Glomerular visceral epithelial cell (primary cell): ENCODE measurements at regions not wholly inside any gene's neighbourhood (a gene's known extent, or its start where the extent isn't known, plus 50 kb on each side); places are given as distances from the start of the nearest gene placed in this dataset.
"Not testable (repeated sequence)": the region's sequence is repeated elsewhere in the genome, so short reads cannot be mapped to it uniquely, and the experiment has no call there.

Source experiments
- DNase-seq: peaks from one replicate; pipeline ENCODE4 v3.0.0-alpha.2; 2016; ENCODE audit errors: extremely low spot score

DNA sequence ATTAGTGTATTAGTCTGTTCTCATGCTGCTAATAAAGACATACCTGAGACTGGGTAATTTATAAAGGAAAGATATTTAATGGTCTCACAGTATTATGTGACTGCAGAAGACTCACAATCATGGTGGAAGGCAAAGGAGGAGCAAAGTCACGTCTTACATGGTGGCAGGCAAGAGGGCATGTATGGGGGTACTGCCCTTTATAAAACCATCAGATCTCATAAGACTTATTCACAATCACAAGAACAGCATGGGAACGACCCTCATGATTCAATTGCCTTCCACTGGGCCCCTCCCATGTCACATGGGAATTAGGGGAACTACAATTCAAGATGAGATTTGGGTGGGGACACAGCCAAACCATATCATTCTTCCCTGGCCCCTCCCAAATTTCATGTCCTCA is 52.7 kb upstream of the ST3GAL5 start:
- not testable (repeated sequence) for DNase-seq

DNA sequence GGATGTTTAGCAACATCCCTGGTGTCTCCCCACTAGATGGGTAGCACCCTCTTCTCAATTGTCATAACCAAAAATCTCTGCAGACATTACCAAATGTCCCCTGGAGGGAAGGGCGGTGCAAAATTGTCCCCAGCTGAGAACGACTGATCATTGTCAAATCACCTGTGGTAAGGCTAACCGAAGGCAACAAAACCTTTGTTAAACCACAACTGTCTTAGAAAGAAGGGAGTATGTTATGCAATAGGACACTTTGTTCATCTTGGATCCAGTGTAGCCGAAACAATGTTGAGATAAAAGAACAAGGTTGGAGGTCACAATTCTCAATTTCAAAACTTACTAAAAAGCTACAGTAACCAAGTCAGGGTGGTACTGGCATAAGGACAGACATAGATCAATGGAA is 50.3 kb upstream of the ST3GAL5 start:
- no peak for DNase-seq
